Left ventricle myocardium inferior (tissue), 1 donor: ENCODE measurements at regions not wholly inside any gene's neighbourhood (a gene's known extent, or its start where the extent isn't known, plus 50 kb on each side); places are given as distances from the start of the nearest gene placed in this dataset.

Experiments used
- DNase-seq: peaks from one replicate; pipeline ENCODE4 v3.0.0-alpha.2; 2020
- H3K27ac ChIP-seq: fragments of 200-600 bp; replicated peaks from 2 replicates; pipeline ENCODE4 v1.8.0; 2021
- H3K27me3 ChIP-seq: fragments of 200-600 bp; 2 replicates; pipeline ENCODE4 v1.8.0; 2021; ENCODE audit warnings: low read depth
- H3K36me3 ChIP-seq: fragments of 200-600 bp; 2 replicates; pipeline ENCODE4 v1.8.0; 2021
- H3K4me1 ChIP-seq: fragments of 200-600 bp; 2 replicates; pipeline ENCODE4 v1.8.0; 2021
- H3K4me3 ChIP-seq: fragments of 200-600 bp; 2 replicates; pipeline ENCODE4 v1.8.0; 2021; ENCODE audit warnings: mild to moderate bottlenecking, moderate library complexity
- H3K9me3 ChIP-seq: fragments of 200-600 bp; replicated peaks from 2 replicates; pipeline ENCODE4 v1.8.0; 2021
- CTCF ChIP-seq: fragments of 200-600 bp; IDR thresholded peaks from 2 replicates; pipeline ENCODE4 v1.8.0; 2021; ENCODE audit warnings: antibody characterized with exemption, mild to moderate bottlenecking, borderline replicate concordance
- intact Hi-C: fragments of 100-400 bp; cut with micrococcal nuclease; formaldehyde crosslinking; loops from one replicate; pipeline ENCODE4 v1.11.0; 2022
- donor health status: DM: no; HTN: yes; CAD: no; lungs with severe emphysema.

GRCh38 chr9:80013891-80014290 lies 442.1 kb downstream of the TLE4 start:
- H3K27ac ChIP-seq: no peak overlapping the region
- no peak overlapping the region for H3K4me3 ChIP-seq
- intact Hi-C loops: no loop called here
- H3K36me3 ChIP-seq: no peaks in the 10 kb centered on the region
- H3K9me3 ChIP-seq: peaks cover 18% of the 10 kb centered on the region
- no peaks in the 10 kb centered on the region for H3K4me1 ChIP-seq
- DNase-seq: no peak
- H3K27me3 ChIP-seq: peaks cover 8% of the 10 kb centered on the region
- no peak for TF ChIP-seq CTCF

DNA sequence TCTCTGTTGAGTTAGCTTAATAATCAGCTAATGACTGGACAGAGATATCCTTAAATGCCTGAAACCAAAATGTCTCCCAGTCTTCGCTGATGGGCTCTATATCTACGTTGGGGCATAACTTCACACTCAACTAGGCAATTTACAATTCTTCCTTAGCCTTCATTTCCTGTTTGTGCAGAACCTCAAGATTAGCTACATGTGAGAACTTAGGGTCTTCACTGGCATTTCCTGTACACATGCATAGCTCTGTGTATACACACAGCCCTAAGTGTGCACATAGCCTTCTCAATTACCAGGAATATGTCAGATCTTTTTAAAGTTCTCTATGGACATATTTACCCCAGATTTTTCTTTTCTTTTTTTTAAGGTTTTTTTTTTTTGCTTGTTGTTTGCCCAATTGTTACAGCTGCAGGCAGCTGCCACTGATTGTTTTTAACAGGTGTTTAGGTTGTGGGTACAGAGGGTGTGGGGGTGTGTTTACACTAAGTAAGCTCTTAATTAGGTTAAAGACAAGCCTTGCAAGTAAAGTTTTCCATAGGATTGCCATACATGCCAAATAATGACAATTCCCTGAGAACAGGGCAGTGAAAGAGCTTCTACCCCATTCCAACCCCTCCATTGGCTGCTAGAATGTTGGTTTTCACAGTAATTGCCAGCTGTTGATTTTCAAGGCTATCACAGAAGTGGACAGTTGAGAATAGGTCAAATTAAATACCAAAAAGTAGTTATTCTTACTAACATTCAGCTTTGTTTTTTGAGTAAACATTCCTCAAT lies 441.0 kb downstream of the TLE4 start:
- no peak for DNase-seq
- H3K27me3 ChIP-seq: peaks cover 5% of the 10 kb centered on the region
- no peak for TF ChIP-seq CTCF
- H3K4me1 ChIP-seq: no peaks in the 10 kb centered on the region
- H3K9me3 ChIP-seq: peaks cover 18% of the 10 kb centered on the region
- H3K4me3 ChIP-seq: no peak overlapping the region
- H3K36me3 ChIP-seq: no peaks in the 10 kb centered on the region
- no peak overlapping the region for H3K27ac ChIP-seq
- intact Hi-C loops: no loop called here

DNA sequence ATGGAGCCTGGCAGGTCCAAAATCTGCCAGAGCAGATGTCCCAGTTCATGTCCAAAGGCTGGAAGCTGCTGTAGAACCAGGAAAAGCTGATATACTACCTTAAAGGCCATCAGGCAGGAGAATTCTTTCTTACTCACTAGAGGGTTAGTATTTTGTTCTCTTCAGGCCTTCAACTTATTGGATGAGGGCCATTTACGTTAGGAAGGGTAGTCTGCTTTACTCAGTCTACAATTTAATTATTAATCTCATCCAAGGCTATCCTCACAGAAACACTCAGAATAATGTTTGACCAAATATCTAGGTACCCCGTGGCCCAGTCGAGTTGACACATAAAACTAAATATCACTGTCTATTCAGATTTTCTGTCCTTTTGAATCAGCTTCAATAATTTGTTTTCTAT lies 437.4 kb downstream of the TLE4 start:
- no peak overlapping the region for H3K27ac ChIP-seq
- intact Hi-C loops: no loop called here
- no peak for TF ChIP-seq CTCF
- no peaks in the 10 kb centered on the region for H3K36me3 ChIP-seq
- no peak for DNase-seq
- no peaks in the 10 kb centered on the region for H3K27me3 ChIP-seq
- no peaks in the 10 kb centered on the region for H3K4me1 ChIP-seq
- H3K9me3 ChIP-seq: peaks cover 18% of the 10 kb centered on the region
- no peak overlapping the region for H3K4me3 ChIP-seq

- H3K9me3 ChIP-seq: no peaks in the 10 kb centered on the region
- no peaks in the 10 kb centered on the region for H3K27me3 ChIP-seq
- no peaks in the 10 kb centered on the region for H3K36me3 ChIP-seq
- no peaks in the 10 kb centered on the region for H3K4me1 ChIP-seq
- no peak overlapping the region for H3K27ac ChIP-seq
- intact Hi-C loops: no loop called here
- TF ChIP-seq CTCF: no peak
- H3K4me3 ChIP-seq: no peak overlapping the region
- no peak for DNase-seq
Measured at GRCh38 chr9:80004714-80005113, 432.9 kb downstream of the TLE4 start.

- Histone ChIP-seq H3K4me3 (no peak overlapping the region), H3K4me1 (peaks cover 25% of the 10 kb centered on the region), H3K9me3 (no peaks in the 10 kb centered on the region), H3K36me3 (no peaks in the 10 kb centered on the region), H3K27me3 (no peaks in the 10 kb centered on the region), H3K27ac (no peak overlapping the region)
- intact Hi-C loops: no loop called here
- no peak for TF ChIP-seq CTCF
- no peak for DNase-seq
Measured at GRCh38 chr9:79990536-79990935, 418.8 kb downstream of the TLE4 start.
